22Rv1 (cell line): ENCODE measurements at regions not wholly inside any gene's neighbourhood (a gene's known extent, or its start where the extent isn't known, plus 50 kb on each side); places are given as distances from the start of the nearest gene placed in this dataset.

Experiments used
- CTCF ChIP-seq: fragments of 450-650 bp; IDR thresholded peaks from 2 replicates; pipeline ENCODE4 v1.5.1; 2017; ENCODE audit warnings: mild to moderate bottlenecking
- ZFX ChIP-seq: fragments of 450-650 bp; IDR thresholded peaks from 2 replicates; pipeline ENCODE4 v1.6.1; 2017; ENCODE audit warnings: antibody characterized with exemption, borderline replicate concordance

GRCh38 chr9:82152181-82152580 is 163.6 kb downstream of the SPATA31D1 start:
- TF ChIP-seq CTCF (no peak), ZFX (no peak)
